GM12878 (cell line): ENCODE measurements at regions not wholly inside any gene's neighbourhood (a gene's known extent, or its start where the extent isn't known, plus 50 kb on each side); places are given as distances from the start of the nearest gene placed in this dataset.

Experiments used
- BHLHE40 ChIP-seq, 2 experiments: fragments of 450-650 bp in 1 of 2; IDR thresholded peaks; 2 replicates each; pipeline ENCODE4 v1.6.1; 2011 to 2017; ENCODE audit warnings: low read depth in 2 of 2, borderline replicate concordance in 1 of 2, improper control_type of control experiment in 1 of 2, low read length in 1 of 2, mild to moderate bottlenecking in 1 of 2
- NRF1 ChIP-seq: conservative IDR thresholded peaks from 2 replicates; pipeline ENCODE4 v1.6.1; 2011; ENCODE audit warnings: mild to moderate bottlenecking, low read depth, low read length, improper control_type of control experiment
- RCOR1 ChIP-seq: conservative IDR thresholded peaks from 2 replicates; pipeline ENCODE4 v1.6.1; 2012; ENCODE audit warnings: low read depth, low read length, improper control_type of control experiment
- TF ChIP-seq, protein P1 (sequence below): IDR thresholded peaks from 2 replicates; pipeline ENCODE4 v1.6.1; 2011; ENCODE audit warnings: low read depth, mild to moderate bottlenecking, low read length, moderate library complexity, borderline replicate concordance; ENCODE audit errors: extremely low read depth

DNA sequence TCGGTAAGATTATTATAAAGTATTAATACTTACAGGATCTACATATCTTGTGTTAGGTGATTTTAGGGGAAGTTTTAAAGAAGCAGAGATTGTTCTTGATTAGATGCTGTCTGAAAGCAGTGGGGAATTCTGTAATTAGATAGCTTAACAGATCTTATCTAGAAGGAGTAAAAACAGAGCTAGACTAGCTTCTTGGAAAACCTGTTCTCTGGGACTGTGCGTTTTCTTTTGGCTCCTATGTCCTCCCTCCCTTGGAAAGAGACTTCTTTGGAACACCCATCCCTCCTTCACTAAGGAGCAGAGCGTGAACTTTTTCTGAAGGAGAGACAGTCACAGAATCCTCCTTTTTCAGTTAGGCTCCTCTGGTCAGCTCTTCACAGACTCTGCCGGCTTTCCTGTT is 83.5 kb upstream of the ZNF184 start:
- TF ChIP-seq BHLHE40 (IDR thresholded peaks at IDR 0.05; ENCODE audit: borderline replicate concordance in 1 of 2, low read depth in 2 of 2, low read length in 1 of 2): no peak
- no peak for TF ChIP-seq NRF1
- TF ChIP-seq, protein P1, sequence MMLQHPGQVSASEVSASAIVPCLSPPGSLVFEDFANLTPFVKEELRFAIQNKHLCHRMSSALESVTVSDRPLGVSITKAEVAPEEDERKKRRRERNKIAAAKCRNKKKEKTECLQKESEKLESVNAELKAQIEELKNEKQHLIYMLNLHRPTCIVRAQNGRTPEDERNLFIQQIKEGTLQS: no peak
- TF ChIP-seq RCOR1: no peak
